ENCODE measurements at regions not wholly inside any gene's neighbourhood (a gene's known extent, or its start where the extent isn't known, plus 50 kb on each side); places are given as distances from the start of the nearest gene placed in this dataset.

GRCh38 chr5:135234242-135234641 is 164.8 kb downstream of the MACROH2A1 start:
- no peak for DNase-seq

- DNase-seq: no peak
These were observed 165.6 kb downstream of the MACROH2A1 start for GRCh38 chr5:135233477-135233876.

- no peak for DNase-seq
These were observed 166.1 kb downstream of the MACROH2A1 start for GRCh38 chr5:135232958-135233357.

GRCh38 chr5:135231289-135231688 is 167.7 kb downstream of the MACROH2A1 start:
- no peak for DNase-seq

GRCh38 chr5:135230251-135230925 is 168.6 kb downstream of the MACROH2A1 start:
- no peak for DNase-seq

GRCh38 chr5:135229679-135230132 is 169.3 kb downstream of the MACROH2A1 start:
- DNase-seq: no peak

- DNase-seq: no peak
These were observed 169.9 kb downstream of the MACROH2A1 start for GRCh38 chr5:135229122-135229521.

- no peak for DNase-seq
These were observed 170.8 kb downstream of the MACROH2A1 start for GRCh38 chr5:135228222-135228621.

- no peak for DNase-seq
These were observed 171.7 kb downstream of the MACROH2A1 start for GRCh38 chr5:135227064-135228022.

GRCh38 chr5:135225856-135226560 is 173.0 kb downstream of the MACROH2A1 start:
- DNase-seq: no peak

- DNase-seq: no peak
These were observed 175.0 kb downstream of the MACROH2A1 start for GRCh38 chr5:135223891-135224625.

- no peak for DNase-seq
These were observed 175.6 kb downstream of the MACROH2A1 start for GRCh38 chr5:135223404-135223803.

GRCh38 chr5:135222771-135223170 is 176.3 kb downstream of the MACROH2A1 start:
- no peak for DNase-seq

- no peak for DNase-seq
These were observed 176.8 kb downstream of the MACROH2A1 start for GRCh38 chr5:135222171-135222681.

- DNase-seq: no peak
These were observed 177.3 kb downstream of the MACROH2A1 start for GRCh38 chr5:135221696-135222095.

GRCh38 chr5:135221187-135221473 is 177.9 kb downstream of the MACROH2A1 start:
- DNase-seq: no peak

GRCh38 chr5:135220394-135221186 is 178.4 kb downstream of the MACROH2A1 start:
- DNase-seq: no peak

- no peak for DNase-seq
These were observed 179.2 kb downstream of the MACROH2A1 start for GRCh38 chr5:135219868-135220267.

- no peak for DNase-seq
These were observed 180.1 kb downstream of the MACROH2A1 start for GRCh38 chr5:135218790-135219568.

GRCh38 chr5:135218486-135218755 is 180.6 kb downstream of the MACROH2A1 start:
- DNase-seq: no peak

Data from NCI-H1694 (cell line).